GM18873 (cell line): ENCODE measurements at regions not wholly inside any gene's neighbourhood (a gene's known extent, or its start where the extent isn't known, plus 50 kb on each side); places are given as distances from the start of the nearest gene placed in this dataset.

Source experiments
- ATAC-seq: cut with Tn5 transposase; IDR thresholded peaks from one replicate; pipeline ENCODE4 v1.9.1; 2021; ENCODE audit warnings: mild to moderate bottlenecking, moderate library complexity, moderate number of reproducible peaks; ENCODE audit not compliant: unreplicated experiment, low FRiP score

DNA sequence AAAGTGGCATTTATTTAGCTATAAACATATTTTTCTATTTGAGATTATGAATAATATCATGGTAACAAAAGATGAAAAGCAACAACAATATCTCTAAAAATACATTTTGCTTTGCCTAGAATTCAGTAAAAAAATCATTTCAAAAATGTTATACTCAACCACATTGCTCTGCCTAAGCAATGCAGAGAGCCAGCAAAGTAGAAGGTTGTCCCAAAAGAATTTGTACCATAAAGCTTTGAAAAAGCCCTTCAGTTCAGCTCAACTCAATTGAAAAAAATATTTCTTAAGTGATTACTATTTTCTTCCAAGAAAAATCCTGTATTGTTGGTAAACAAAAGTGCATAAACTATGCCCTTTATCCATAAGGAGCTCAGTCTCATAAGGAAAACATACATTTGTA lies 301.2 kb upstream of the ARSJ start:
- no peak for ATAC-seq

DNA sequence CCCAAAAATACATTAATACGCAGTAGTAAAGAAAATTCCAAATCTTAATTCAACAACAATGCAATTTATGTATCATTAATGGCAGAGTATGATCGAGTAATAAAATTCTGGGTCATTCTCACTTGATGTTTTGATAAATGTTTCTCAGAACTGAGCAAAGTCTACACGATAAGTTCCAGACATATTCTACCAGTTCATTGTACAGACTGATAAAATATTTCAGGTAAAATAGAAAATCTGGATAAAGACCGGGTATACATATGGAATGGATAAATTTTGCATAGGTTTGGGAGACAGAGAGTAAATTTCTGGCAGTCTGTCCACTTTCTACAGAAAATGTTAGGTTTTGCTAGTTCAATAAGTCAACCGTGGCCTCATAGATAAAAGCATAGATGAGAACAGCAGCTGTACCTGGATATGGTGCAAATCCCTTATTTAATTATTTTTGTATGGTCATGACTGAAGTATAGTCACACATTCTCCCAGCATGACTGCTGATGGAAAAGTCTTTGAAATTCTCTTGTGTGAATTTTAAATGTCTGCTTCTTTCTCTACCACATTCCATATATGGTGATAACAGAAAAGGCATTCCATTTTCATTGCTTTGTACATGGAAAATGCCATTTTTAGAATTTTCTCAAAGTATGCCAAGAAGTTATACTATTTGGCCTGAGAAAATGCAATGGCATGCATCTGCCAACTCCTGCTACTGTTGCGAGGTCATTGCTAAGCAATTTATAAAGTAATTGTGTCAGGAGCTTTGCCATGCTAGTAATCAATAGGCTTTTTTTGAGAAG lies 301.9 kb upstream of the ARSJ start:
- ATAC-seq, result no peak

- ATAC-seq, result no peak
Observed at GRCh38 chr4:114282937-114283336, 303.5 kb upstream of the ARSJ start.

- no peak for ATAC-seq
Observed at GRCh38 chr4:114284629-114285028, 305.2 kb upstream of the ARSJ start.

GRCh38 chr4:114286262-114286810 lies 306.9 kb upstream of the ARSJ start:
- no peak for ATAC-seq

DNA sequence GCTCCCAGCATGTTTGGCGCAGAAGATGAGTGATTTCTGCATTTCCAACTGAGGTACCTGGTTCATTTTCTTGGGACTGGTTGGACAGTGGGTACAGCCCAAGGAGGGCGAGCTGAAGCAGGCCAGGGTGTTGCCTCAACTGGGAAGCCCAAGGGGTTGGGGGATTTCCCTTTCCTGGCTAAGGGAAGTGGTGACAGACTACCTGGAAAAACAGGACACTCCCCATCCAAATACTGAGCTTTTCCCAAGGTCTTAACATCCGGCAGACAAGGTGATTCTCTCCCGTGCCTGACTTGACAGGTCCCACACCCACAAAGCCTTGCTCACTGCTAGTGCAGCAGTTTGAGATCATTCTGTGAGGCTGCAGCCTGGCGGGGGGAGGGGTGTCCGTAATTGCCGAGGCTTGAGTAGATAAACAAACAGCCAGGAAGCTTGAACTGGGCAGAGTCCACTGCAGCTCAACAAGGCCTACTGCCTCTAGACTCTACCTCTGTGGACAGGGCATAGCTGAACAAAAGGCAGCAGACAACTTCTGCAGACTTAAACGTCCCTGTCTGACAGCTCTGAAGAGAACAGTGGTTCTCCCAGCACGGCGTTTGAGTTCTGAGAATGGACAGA lies 307.7 kb upstream of the ARSJ start:
- no peak for ATAC-seq

- no peak for ATAC-seq
Observed at GRCh38 chr4:114296126-114296525, 302.5 kb upstream of the UGT8 start.

- no peak for ATAC-seq
Observed at GRCh38 chr4:114302472-114302871, 296.1 kb upstream of the UGT8 start.

- ATAC-seq, result no peak
Observed at GRCh38 chr4:114304046-114304445, 294.6 kb upstream of the UGT8 start.

GRCh38 chr4:114304567-114304966 lies 294.0 kb upstream of the UGT8 start:
- no peak for ATAC-seq

- no peak for ATAC-seq
Observed at GRCh38 chr4:114306946-114307345, 291.7 kb upstream of the UGT8 start.

- no peak for ATAC-seq
Observed at GRCh38 chr4:114310296-114310925, 288.2 kb upstream of the UGT8 start.

GRCh38 chr4:114311787-114312186 lies 286.8 kb upstream of the UGT8 start:
- no peak for ATAC-seq

DNA sequence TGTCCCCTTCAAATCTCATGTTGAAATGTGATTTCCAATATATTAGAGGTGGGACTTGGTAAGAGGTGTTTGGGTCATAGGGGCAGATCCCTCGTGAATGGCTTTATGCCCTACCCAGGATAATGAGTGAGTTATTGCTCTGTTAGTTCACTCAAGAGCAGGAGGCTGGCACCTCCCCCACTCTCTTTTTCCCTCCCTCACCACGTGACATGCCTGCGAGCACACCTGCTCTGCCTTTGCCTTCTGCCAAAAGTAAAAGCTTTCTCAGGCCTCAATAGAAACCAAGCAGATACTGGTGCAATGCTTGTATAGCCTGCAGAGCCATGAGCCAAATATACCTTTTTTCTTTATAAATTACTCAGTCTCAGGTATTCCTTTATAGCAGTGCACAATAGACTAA lies 286.3 kb upstream of the UGT8 start:
- ATAC-seq, result no peak

DNA sequence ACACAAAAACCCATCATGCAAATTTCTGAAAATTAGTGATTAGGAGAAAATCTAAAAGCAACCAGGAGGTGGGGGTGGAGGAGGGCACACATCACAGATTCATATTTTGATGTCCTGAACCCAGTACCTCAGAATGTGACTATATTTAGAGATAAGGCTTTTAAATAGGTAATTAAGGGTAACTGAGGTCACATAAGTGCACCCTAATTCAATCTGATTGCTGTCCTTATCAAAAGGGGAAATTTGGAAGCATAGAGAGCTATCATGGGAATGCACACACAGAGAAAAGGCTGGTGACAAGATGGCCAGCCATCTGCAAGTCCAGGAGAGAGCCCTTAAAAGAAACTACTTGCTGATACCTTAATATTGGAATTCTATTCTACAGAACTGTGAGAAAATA lies 281.8 kb upstream of the UGT8 start:
- ATAC-seq, result no peak

DNA sequence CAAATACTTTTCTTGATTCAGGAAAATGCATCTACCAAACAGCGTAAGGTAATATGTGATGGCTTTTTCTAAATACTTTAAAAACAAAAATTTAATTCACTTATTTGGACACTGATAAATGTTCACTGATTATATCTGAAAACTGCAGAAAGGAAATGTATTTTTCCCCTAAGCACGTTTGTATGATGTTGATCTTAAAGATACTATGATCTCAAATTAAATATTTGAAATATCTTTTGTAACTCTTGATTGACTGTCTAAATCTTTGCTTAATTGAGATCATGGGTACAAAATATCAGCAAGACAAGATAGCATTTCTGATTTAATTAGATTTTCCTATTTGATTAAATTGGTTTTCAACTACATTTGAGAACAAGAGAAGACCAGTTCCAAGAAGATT lies 281.0 kb upstream of the UGT8 start:
- ATAC-seq, result no peak

DNA sequence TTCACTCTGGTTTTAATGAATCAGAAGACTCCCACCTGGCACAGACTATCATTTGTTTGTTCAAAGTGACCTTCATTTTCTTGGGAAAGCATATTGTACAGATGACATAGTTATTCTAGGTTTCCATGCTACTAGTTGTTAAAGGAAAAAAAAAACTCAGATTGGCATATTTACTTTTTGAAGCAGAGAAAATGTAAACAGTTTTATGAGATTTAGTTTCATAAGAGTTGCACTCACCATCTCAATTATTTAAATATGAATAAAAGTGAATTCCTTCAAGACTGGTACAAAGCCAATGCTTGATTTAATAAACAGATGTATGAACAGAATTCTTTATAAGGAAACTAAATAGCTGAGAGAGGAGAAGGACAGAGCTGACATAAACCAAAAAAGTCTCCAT lies 280.3 kb upstream of the UGT8 start:
- no peak for ATAC-seq

GRCh38 chr4:114320126-114320525 lies 278.5 kb upstream of the UGT8 start:
- no peak for ATAC-seq

- no peak for ATAC-seq
Observed at GRCh38 chr4:114321366-114321765, 277.2 kb upstream of the UGT8 start.

DNA sequence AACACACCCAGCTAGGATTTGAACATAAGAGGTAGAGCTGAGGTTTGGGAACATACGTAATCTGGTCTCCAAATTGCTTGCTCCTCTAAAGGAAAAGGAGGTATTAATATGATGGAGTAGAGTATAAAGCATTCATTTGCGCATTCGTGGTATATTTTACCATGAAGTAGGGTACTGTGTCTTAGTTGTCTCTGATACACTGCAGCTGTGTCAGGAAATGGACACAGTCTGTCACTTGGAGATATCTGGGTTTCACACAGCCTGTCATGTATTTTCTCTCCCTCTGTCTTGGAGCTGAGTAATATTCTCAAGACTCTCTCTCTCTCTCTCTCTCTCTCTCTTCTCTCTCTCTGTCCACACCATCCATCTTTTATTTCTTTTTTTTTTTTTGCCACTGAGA lies 274.8 kb upstream of the UGT8 start:
- ATAC-seq, result no peak

DNA sequence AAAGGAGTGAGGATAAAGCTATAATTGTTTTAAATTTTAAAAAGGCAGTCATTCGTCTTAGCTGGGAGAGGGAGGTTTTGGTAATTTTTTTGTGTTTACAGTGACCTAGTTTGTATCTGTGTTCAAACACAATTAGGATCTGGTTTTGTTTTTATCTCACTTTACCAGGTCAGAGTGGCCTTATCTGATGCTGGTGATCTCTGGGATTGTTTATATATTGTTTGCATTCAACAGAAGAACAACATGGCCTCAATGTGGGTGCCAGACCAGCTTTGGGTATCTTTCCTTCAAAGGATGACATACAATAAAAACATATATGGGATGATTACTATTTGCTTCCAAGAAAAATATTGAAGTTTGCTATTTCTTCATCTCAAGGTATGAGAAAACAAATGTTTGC lies 272.2 kb upstream of the UGT8 start:
- ATAC-seq, result no peak

- ATAC-seq, result no peak
Observed at GRCh38 chr4:114332119-114332518, 266.5 kb upstream of the UGT8 start.
